Spinal cord (tissue), 9 donors: ENCODE measurements at regions not wholly inside any gene's neighbourhood (a gene's known extent, or its start where the extent isn't known, plus 50 kb on each side); places are given as distances from the start of the nearest gene placed in this dataset.

Experiments
- DNase-seq, 6 donors: peaks; one replicate each; pipeline versions ENCODE4 v3.0.0 to v3.0.0-alpha.2; 2013 to 2015; ENCODE audit warnings: low spot score in 6 of 6, low read depth in 4 of 6
- H3K27ac ChIP-seq: one replicate; pipeline ENCODE4 v1.5.1; 2013; ENCODE audit warnings: low read depth, low read length, control low read depth
- H3K27me3 ChIP-seq: one replicate; pipeline ENCODE4 v1.6.1; 2013; ENCODE audit warnings: low read length; ENCODE audit not compliant: control insufficient read depth, insufficient read depth
- H3K36me3 ChIP-seq: one replicate; pipeline ENCODE4 v1.6.1; 2013; ENCODE audit warnings: low read length; ENCODE audit not compliant: control insufficient read depth, insufficient read depth
- H3K4me1 ChIP-seq: one replicate; pipeline ENCODE4 v1.6.1; 2013; ENCODE audit warnings: low read length; ENCODE audit not compliant: control insufficient read depth, insufficient read depth
- H3K4me3 ChIP-seq: one replicate; pipeline ENCODE4 v1.5.1; 2013; ENCODE audit warnings: low read depth, low read length, control low read depth
- H3K9me3 ChIP-seq: one replicate; pipeline ENCODE4 v1.6.1; 2013; ENCODE audit warnings: low read length; ENCODE audit not compliant: control insufficient read depth, insufficient read depth
- WGBS: methylation state at CpG from one replicate; pipeline ENCODE4 v1.1.5; 2013; ENCODE audit warnings: missing lambda C conversion rate; ENCODE audit not compliant: insufficient coverage; 5-methylcytosine and 5-hydroxymethylcytosine counted together
- donor health status: healthy.

DNA sequence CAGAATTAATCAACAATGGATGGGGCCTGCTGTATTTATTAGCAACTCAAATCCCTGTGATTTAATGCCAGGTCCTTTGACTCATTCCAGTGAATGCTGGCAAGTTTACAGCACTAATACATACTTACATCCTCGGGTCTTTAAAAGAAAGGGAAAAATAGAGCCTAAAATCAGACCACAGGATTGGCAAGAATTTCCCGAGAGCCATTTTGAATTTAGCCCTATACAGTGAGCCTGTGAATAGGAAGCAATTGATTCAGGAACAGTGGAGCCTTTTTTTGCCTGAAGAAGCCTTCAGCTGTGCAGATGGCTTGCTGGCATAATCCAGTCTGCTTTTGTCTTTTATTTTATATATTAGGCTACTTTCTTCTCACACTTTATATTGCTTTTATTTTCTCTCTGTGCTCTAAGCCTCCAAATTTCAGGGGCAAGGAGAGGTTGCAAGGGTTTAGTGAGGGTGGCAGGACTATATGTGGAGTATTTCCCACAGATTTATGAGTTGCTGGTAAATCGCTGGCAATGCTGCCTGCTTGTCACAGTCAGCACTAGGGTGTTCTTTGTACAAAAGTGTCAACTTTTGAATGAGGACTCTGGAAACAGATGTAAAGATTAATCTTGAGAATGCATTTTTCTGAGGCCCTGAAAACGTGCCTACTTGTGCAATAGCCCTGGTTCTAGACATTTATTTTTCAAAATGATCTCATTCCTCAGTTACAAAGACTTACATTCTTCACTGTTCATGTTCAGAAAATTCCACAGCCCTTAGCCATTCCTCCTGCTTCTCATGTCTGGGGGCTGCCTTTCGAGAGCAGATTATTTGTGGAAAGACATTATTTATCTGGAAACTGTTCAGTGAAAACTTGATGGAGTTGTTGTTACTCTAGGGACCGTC lies 303.5 kb downstream of the SPRY1 start:
- Histone ChIP-seq H3K27ac (peak overlapping the region; percentile 84), H3K4me3 (no peak overlapping the region)
- WGBS: 4% methylated on average over 2 of the region's 6 CpGs

DNA sequence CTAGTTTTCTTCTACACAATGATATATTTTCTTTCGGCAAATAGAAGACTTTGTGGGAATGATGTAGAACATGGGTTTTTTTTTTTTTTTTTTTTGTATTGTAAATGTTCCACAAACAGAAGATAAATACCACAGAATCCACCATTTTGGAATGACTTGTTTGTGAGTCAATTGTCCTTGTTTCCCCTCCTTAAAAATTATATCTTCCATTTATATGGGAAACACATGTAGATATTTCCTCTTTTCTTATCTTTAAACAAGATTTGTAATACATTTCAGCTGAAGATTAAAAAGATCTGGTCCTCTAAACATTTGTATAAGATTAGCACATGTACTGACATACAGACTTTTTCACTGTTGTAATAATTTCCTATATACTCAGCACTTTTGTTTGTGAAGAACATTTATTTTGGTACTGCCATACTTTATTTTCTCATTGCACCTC lies 304.6 kb downstream of the SPRY1 start:
- peak overlapping the region; percentile 84 for H3K27ac ChIP-seq
- H3K36me3 ChIP-seq: no peaks in the 10 kb centered on the region
- WGBS: no CpG with 5 or more reads among the region's 1 CpG
- H3K27me3 ChIP-seq: no peaks in the 10 kb centered on the region
- H3K4me3 ChIP-seq: no peak overlapping the region
- no peak for DNase-seq
- no peaks in the 10 kb centered on the region for H3K4me1 ChIP-seq
- H3K9me3 ChIP-seq: peaks cover 2% of the 10 kb centered on the region

More for the DNA sequence above, 303.5 kb downstream of the SPRY1 start:
- no peaks in the 10 kb centered on the region for H3K27me3 ChIP-seq
- H3K4me1 ChIP-seq: no peaks in the 10 kb centered on the region
- H3K36me3 ChIP-seq: no peaks in the 10 kb centered on the region
- peak; percentile 50 to 93 (median 67) for DNase-seq
- peaks cover 2% of the 10 kb centered on the region for H3K9me3 ChIP-seq

DNA sequence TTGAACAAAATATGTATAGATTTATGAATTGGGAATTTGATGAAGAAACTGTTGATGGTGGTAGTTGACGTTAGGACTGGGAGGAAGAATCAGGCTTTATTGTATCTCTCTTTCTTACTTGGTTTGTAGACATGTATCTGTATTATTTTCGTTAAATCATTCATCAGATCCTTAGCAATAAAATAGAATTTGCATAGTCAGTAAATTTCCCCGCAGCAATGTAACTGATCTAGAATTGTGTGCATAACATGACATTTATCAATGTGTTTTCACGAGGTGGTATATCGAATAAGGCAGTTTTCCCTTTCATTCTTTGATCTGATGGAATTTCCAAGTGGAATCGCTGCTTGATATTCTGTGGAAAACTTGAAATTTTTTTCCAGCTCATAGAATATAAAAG lies 308.8 kb downstream of the SPRY1 start:
- H3K9me3 ChIP-seq: peaks cover 6% of the 10 kb centered on the region
- WGBS: 100% methylated on average over 1 of the region's 6 CpGs
- no peaks in the 10 kb centered on the region for H3K36me3 ChIP-seq
- no peak for DNase-seq
- H3K27me3 ChIP-seq: no peaks in the 10 kb centered on the region
- H3K4me3 ChIP-seq: no peak overlapping the region
- no peaks in the 10 kb centered on the region for H3K4me1 ChIP-seq
- no peak overlapping the region for H3K27ac ChIP-seq

DNA sequence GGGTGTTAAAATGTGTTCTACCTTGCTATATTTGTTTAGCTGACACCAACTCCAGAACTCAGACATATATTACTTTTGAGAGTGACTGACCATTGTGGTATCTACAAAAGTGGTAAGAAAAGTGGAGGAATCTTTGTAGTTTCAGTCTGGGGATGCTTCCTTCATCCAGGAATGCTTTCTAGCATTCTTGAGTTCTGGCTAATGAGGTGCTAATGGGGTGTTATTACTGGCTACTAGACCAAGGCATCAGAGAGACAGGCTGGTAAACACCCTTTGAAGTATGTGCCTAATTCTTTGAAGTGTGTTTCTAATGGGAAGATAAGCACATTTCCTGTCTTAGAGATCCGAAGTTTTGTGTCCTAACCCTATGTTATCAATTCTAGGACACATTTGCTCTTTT lies 310.4 kb downstream of the SPRY1 start:
- Histone ChIP-seq H3K9me3 (peaks cover 6% of the 10 kb centered on the region), H3K27ac (no peak overlapping the region), H3K27me3 (no peaks in the 10 kb centered on the region), H3K36me3 (no peaks in the 10 kb centered on the region), H3K4me1 (no peaks in the 10 kb centered on the region), H3K4me3 (no peak overlapping the region)
- WGBS: no CpG with 5 or more reads among the region's 1 CpG
- DNase-seq: no peak

DNA sequence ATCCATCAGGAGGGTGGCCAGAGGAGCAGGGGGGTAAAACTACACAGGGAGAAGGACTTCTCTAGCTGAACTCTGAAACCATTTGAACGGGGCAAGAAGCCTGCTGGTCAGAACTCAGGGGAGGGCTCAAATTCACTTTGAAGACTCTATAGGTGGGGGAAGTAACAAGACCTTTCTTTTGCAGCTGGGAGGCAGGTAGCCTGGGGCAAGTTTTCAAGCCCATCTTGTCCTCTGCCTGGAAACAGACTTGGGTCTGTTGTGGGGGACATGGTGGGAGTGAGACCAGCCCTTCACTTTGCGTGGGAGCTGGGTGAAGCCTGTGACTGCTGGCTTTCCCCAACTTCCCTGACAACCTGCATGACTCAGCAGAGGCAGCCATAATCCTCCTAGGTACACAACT lies 312.3 kb downstream of the SPRY1 start:
- Histone ChIP-seq H3K36me3 (no peaks in the 10 kb centered on the region), H3K27me3 (no peaks in the 10 kb centered on the region), H3K4me1 (no peaks in the 10 kb centered on the region), H3K4me3 (no peak overlapping the region), H3K9me3 (peaks cover 4% of the 10 kb centered on the region), H3K27ac (no peak overlapping the region)
- WGBS: 100% methylated on average over 2 of the region's 2 CpGs
- DNase-seq: no peak

DNA sequence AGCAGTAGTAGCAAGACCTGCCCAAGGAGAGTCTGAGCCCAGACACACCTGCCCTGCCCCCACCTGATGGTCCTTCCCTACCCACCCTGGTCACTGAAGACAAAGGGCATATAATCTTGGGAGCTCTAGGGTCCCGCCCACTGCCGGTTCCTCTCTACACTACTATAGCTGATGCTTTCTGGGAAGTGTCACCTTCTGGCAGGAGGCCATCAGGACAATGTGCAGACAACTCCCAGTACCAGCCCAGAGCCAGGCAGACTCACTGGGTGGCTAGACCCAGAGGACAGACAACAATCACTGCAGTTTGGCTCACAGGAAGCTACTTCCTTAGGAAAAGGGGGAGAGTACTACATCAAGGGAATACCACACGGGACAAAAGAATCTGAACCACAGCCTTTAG lies 312.7 kb downstream of the SPRY1 start:
- 100% methylated on average over 1 of the region's 3 CpGs for WGBS
- H3K4me3 ChIP-seq: no peak overlapping the region
- no peaks in the 10 kb centered on the region for H3K36me3 ChIP-seq
- no peaks in the 10 kb centered on the region for H3K4me1 ChIP-seq
- H3K27ac ChIP-seq: no peak overlapping the region
- H3K9me3 ChIP-seq: peaks cover 4% of the 10 kb centered on the region
- DNase-seq: no peak
- H3K27me3 ChIP-seq: no peaks in the 10 kb centered on the region

DNA sequence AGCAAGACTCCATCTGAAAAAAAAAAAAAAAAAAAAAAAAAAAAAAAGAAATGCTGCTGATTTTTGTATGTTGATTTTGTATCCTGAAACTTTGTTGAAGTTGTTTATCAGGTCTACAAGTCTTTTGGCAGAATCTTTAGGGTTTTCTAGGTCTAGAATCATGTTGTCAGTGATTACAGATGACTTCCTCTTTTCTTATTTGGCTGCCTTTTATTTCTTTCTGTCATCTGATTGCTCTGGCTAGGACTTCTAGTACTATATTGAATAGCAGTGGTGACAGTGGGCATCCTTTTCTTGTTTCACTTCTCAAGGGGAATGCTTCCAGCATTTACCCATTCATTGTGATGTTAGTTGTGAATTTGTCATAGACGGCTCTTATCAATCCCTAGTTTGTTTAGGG lies 334.4 kb downstream of the SPRY1 start:
- no peak overlapping the region for H3K27ac ChIP-seq
- no peaks in the 10 kb centered on the region for H3K9me3 ChIP-seq
- no CpG with 5 or more reads among the region's 1 CpG for WGBS
- no peaks in the 10 kb centered on the region for H3K4me1 ChIP-seq
- no peak overlapping the region for H3K4me3 ChIP-seq
- no peaks in the 10 kb centered on the region for H3K27me3 ChIP-seq
- DNase-seq: no peak
- H3K36me3 ChIP-seq: no peaks in the 10 kb centered on the region

DNA sequence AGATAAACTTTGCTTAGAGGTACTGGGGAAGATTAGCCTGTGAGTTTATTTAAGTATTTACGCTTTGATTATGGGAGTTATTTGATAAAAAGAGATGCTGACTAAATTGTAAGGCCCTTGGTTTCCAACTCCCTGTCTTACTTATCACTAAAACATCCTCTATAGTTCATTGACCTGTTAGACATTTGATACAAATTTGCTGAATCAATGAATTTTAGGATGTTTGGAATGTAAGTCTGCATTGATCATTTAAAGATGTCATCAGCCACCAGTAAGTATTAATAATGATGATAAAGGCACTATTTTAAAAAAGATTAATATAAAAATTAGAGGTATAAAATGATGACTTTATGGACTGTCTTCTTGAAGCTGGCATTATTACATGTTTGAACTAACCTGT lies 340.6 kb downstream of the SPRY1 start:
- Histone ChIP-seq H3K27ac (no peak overlapping the region), H3K27me3 (no peaks in the 10 kb centered on the region), H3K4me3 (no peak overlapping the region), H3K4me1 (no peaks in the 10 kb centered on the region), H3K9me3 (no peaks in the 10 kb centered on the region), H3K36me3 (no peaks in the 10 kb centered on the region)
- no peak for DNase-seq
- WGBS: no CpG with 5 or more reads among the region's 1 CpG

DNA sequence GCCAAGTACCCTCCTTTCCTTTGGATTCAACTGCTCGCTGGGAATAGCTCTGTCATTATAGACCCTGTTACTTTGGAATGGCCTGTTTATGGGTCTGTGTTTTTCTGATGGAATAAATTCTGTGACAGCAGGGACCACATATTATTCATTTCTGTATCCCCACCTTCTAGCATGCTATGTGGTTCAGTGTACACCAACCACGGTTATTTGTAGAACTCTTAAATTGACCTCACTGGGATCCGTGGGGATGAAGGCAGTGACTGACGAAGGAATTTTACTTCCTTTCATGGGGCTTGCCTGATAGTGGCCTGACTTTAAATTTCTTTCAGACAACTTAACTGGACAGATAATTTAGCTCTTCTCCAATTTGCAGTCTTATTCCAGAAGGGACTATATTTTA lies 343.2 kb downstream of the SPRY1 start:
- no CpG with 5 or more reads among the region's 4 CpGs for WGBS
- H3K4me1 ChIP-seq: no peaks in the 10 kb centered on the region
- H3K27me3 ChIP-seq: no peaks in the 10 kb centered on the region
- no peaks in the 10 kb centered on the region for H3K36me3 ChIP-seq
- H3K4me3 ChIP-seq: no peak overlapping the region
- H3K9me3 ChIP-seq: no peaks in the 10 kb centered on the region
- no peak overlapping the region for H3K27ac ChIP-seq
- DNase-seq: no peak

DNA sequence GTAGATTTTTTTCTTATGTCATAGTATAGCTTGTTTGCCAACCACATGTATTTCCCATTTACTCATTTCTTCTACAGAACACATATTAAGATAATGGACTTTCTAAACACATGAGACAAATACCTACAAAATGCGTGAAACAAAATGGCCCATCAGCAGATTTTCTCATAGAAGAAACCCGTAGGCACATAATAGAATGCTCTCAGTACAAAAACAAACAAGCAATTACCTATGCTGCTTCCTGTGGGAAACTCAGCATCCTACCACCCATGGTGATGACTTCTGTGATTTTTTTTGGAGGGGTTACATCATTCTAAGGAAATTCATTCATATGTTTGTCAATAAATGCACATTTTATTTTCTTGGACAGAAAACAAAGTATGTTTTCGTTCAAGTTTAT lies 343.6 kb downstream of the SPRY1 start:
- WGBS: 86% methylated on average over 1 of the region's 3 CpGs
- DNase-seq: no peak
- H3K36me3 ChIP-seq: no peaks in the 10 kb centered on the region

More for the DNA sequence above, 343.6 kb downstream of the SPRY1 start:
- no peak overlapping the region for H3K27ac ChIP-seq
- H3K9me3 ChIP-seq: no peaks in the 10 kb centered on the region
- no peak overlapping the region for H3K4me3 ChIP-seq
- no peaks in the 10 kb centered on the region for H3K27me3 ChIP-seq
- no peaks in the 10 kb centered on the region for H3K4me1 ChIP-seq
